ENCODE measurements at regions not wholly inside any gene's neighbourhood (a gene's known extent, or its start where the extent isn't known, plus 50 kb on each side); places are given as distances from the start of the nearest gene placed in this dataset.

DNA sequence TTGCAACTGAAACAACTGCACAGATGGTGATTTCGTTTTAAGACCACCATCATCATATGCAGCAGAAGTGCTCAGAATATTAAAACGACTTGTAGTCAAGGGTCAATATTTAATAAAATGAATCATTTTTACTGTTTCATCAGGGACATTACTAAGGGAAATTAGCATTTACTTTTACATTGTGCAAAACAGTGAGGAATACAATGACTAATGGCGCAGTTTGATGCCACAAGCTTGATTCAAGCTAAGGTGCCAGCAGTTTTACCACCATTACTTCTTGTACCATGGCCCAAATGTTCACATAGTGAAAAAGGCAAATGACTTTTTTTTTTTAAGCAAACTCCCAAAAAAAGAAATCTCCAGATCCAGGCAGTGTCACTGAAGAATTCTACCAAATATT is 277.4 kb upstream of the CHRNA7 start:
- TF ChIP-seq, protein P1, sequence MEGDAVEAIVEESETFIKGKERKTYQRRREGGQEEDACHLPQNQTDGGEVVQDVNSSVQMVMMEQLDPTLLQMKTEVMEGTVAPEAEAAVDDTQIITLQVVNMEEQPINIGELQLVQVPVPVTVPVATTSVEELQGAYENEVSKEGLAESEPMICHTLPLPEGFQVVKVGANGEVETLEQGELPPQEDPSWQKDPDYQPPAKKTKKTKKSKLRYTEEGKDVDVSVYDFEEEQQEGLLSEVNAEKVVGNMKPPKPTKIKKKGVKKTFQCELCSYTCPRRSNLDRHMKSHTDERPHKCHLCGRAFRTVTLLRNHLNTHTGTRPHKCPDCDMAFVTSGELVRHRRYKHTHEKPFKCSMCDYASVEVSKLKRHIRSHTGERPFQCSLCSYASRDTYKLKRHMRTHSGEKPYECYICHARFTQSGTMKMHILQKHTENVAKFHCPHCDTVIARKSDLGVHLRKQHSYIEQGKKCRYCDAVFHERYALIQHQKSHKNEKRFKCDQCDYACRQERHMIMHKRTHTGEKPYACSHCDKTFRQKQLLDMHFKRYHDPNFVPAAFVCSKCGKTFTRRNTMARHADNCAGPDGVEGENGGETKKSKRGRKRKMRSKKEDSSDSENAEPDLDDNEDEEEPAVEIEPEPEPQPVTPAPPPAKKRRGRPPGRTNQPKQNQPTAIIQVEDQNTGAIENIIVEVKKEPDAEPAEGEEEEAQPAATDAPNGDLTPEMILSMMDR (IDR thresholded peaks at IDR 0.05) = no peak
- no peak for TF ChIP-seq POLR2A (IDR thresholded peaks at IDR 0.05)
